GM19463 (cell line): ENCODE measurements at regions not wholly inside any gene's neighbourhood (a gene's known extent, or its start where the extent isn't known, plus 50 kb on each side); places are given as distances from the start of the nearest gene placed in this dataset.

Source experiments
- ATAC-seq: cut with Tn5 transposase; IDR thresholded peaks from one replicate; pipeline ENCODE4 v1.9.1; 2021; ENCODE audit warnings: mild to moderate bottlenecking, moderate library complexity; ENCODE audit not compliant: unreplicated experiment

- no peak for ATAC-seq
These were observed 188.0 kb upstream of the NCAM1 start for GRCh38 chr11:112773264-112773663.

GRCh38 chr11:112776834-112777233 is 184.4 kb upstream of the NCAM1 start:
- ATAC-seq, result no peak

GRCh38 chr11:112777283-112777751 is 183.9 kb upstream of the NCAM1 start:
- no peak for ATAC-seq

GRCh38 chr11:112778091-112778876 is 182.9 kb upstream of the NCAM1 start:
- no peak for ATAC-seq

GRCh38 chr11:112778877-112779266 is 182.3 kb upstream of the NCAM1 start:
- no peak for ATAC-seq

- ATAC-seq, result no peak
These were observed 180.7 kb upstream of the NCAM1 start for GRCh38 chr11:112780351-112781087.

- ATAC-seq, result no peak
These were observed 177.3 kb upstream of the NCAM1 start for GRCh38 chr11:112783945-112784322.

- ATAC-seq, result no peak
These were observed 176.7 kb upstream of the NCAM1 start for GRCh38 chr11:112784323-112785073.

GRCh38 chr11:112785149-112785548 is 176.1 kb upstream of the NCAM1 start:
- no peak for ATAC-seq

GRCh38 chr11:112785719-112786118 is 175.5 kb upstream of the NCAM1 start:
- no peak for ATAC-seq

- no peak for ATAC-seq
These were observed 175.0 kb upstream of the NCAM1 start for GRCh38 chr11:112786196-112786595.

GRCh38 chr11:112786886-112787530 is 174.2 kb upstream of the NCAM1 start:
- ATAC-seq, result no peak

- ATAC-seq, result no peak
These were observed 171.7 kb upstream of the NCAM1 start for GRCh38 chr11:112789481-112789880.

- no peak for ATAC-seq
These were observed 170.9 kb upstream of the NCAM1 start for GRCh38 chr11:112790286-112790685.

GRCh38 chr11:112792070-112792469 is 169.2 kb upstream of the NCAM1 start:
- no peak for ATAC-seq

- no peak for ATAC-seq
These were observed 167.8 kb upstream of the NCAM1 start for GRCh38 chr11:112793416-112793815.

- no peak for ATAC-seq
These were observed 166.8 kb upstream of the NCAM1 start for GRCh38 chr11:112794331-112794846.

- no peak for ATAC-seq
These were observed 165.9 kb upstream of the NCAM1 start for GRCh38 chr11:112795142-112795815.

- no peak for ATAC-seq
These were observed 165.1 kb upstream of the NCAM1 start for GRCh38 chr11:112795911-112796649.

GRCh38 chr11:112797092-112797491 is 164.1 kb upstream of the NCAM1 start:
- ATAC-seq, result no peak
